CD14-positive monocyte (primary cell): ENCODE measurements at regions not wholly inside any gene's neighbourhood (a gene's known extent, or its start where the extent isn't known, plus 50 kb on each side); places are given as distances from the start of the nearest gene placed in this dataset.

ENCODE experiments used
- DNase-seq, 3 donors: peaks; one replicate each; pipeline ENCODE4 v3.0.0-alpha.2; 2011 to 2022
- H2AFZ ChIP-seq: 2 replicates; pipeline ENCODE4 v1.6.0; 2012; ENCODE audit warnings: mild to moderate bottlenecking, low read depth, low read length, inconsistent platforms; ENCODE audit not compliant: insufficient read depth, poor library complexity, severe bottlenecking
- H3K27ac ChIP-seq, 2 donors: 1 replicate in 1 of 2; 2 replicates in 1 of 2; pipeline ENCODE4 v1.5.1; 2012 to 2013; ENCODE audit warnings: low read length in 2 of 2, control low read depth in 1 of 2, inconsistent platforms in 1 of 2, low read depth in 1 of 2, mild to moderate bottlenecking in 1 of 2
- H3K27me3 ChIP-seq, 2 donors: one replicate each; pipeline versions ENCODE4 v1.6.0 to v1.6.1; 2011 to 2013; ENCODE audit warnings: low read length in 2 of 2; ENCODE audit not compliant: control insufficient read depth in 2 of 2, insufficient read depth in 2 of 2
- H3K36me3 ChIP-seq, 2 donors: replicated peaks in 1 of 2; 1 replicate in 1 of 2; 2 replicates in 1 of 2; pipeline versions ENCODE4 v1.5.1 to v1.6.1; 2012 to 2013; ENCODE audit warnings: low read length in 2 of 2, control low read depth in 1 of 2, inconsistent platforms in 1 of 2, mild to moderate bottlenecking in 1 of 2; ENCODE audit not compliant: insufficient read depth in 2 of 2, control insufficient read depth in 1 of 2
- H3K4me1 ChIP-seq, 2 donors: 1 replicate in 1 of 2; 2 replicates in 1 of 2; pipeline versions ENCODE4 v1.5.1 to v1.6.1; 2012 to 2013; ENCODE audit warnings: low read length in 2 of 2, control low read depth in 1 of 2, inconsistent platforms in 1 of 2, mild to moderate bottlenecking in 1 of 2, moderate library complexity in 1 of 2; ENCODE audit not compliant: insufficient read depth in 2 of 2, control insufficient read depth in 1 of 2
- H3K4me2 ChIP-seq: replicated peaks from 2 replicates; pipeline ENCODE3; 2012; ENCODE audit warnings: low read length, moderate library complexity, mild to moderate bottlenecking; ENCODE audit not compliant: poor library complexity, severe bottlenecking; ENCODE audit errors: extremely low read depth
- H3K4me3 ChIP-seq, 3 experiments: fragments of 200-600 bp in 1 of 3; sonication (generic) in 1 of 3; replicated peaks in 1 of 3; 1 replicate in 2 of 3; 2 replicates in 1 of 3; pipeline ENCODE4 v1.5.1; 2011 to 2013; ENCODE audit warnings: low read length in 3 of 3, mild to moderate bottlenecking in 3 of 3, control low read depth in 2 of 3, low read depth in 2 of 3, inconsistent platforms in 1 of 3, moderate library complexity in 1 of 3
- H3K79me2 ChIP-seq: 2 replicates; pipeline ENCODE4 v1.6.0; 2012; ENCODE audit warnings: mild to moderate bottlenecking, control low read depth, inconsistent platforms, low read length, moderate library complexity; ENCODE audit not compliant: insufficient read depth
- H3K9ac ChIP-seq: 2 replicates; pipeline ENCODE4 v1.6.0; 2017; ENCODE audit warnings: low read length, mild to moderate bottlenecking; ENCODE audit not compliant: insufficient read depth, poor library complexity, severe bottlenecking
- H3K9me3 ChIP-seq, 2 donors: replicated peaks in 1 of 2; 1 replicate in 1 of 2; 2 replicates in 1 of 2; pipeline versions ENCODE4 v1.5.1 to v1.6.1; 2012 to 2013; ENCODE audit warnings: low read length in 2 of 2, control low read depth in 1 of 2; ENCODE audit not compliant: control insufficient read depth in 1 of 2, insufficient read depth in 1 of 2
- H4K20me1 ChIP-seq: 2 replicates; pipeline ENCODE4 v1.6.0; 2012; ENCODE audit warnings: mild to moderate bottlenecking, low read length, control low read depth, moderate library complexity; ENCODE audit not compliant: insufficient read depth
- H3K27ac Mint-ChIP-seq, 7 donors: one replicate each; pipeline ENCODE4 v1.8.0; 2020; ENCODE audit warnings: mild to moderate bottlenecking in 7 of 7, mixed read lengths in 7 of 7, moderate library complexity in 6 of 7, inconsistent platforms in 2 of 7
- H3K27me3 Mint-ChIP-seq, 3 donors: one replicate each; pipeline ENCODE4 v1.8.0; 2021 to 2022; ENCODE audit warnings: low read depth in 3 of 3, mild to moderate bottlenecking in 3 of 3, mixed read lengths in 3 of 3, moderate library complexity in 3 of 3, inconsistent platforms in 1 of 3
- H3K36me3 Mint-ChIP-seq, 2 donors: one replicate each; pipeline ENCODE4 v1.8.0; 2020; ENCODE audit warnings: mixed read lengths in 2 of 2, inconsistent platforms in 1 of 2, mild to moderate bottlenecking in 1 of 2
- H3K4me1 Mint-ChIP-seq: one replicate; pipeline ENCODE4 v1.8.0; 2020; ENCODE audit warnings: mild to moderate bottlenecking, mixed read lengths
- H3K4me3 Mint-ChIP-seq, 2 donors: one replicate each; pipeline ENCODE4 v1.8.0; 2020; ENCODE audit warnings: mild to moderate bottlenecking in 2 of 2, mixed read lengths in 2 of 2, moderate library complexity in 1 of 2
- H3K9me3 Mint-ChIP-seq, 7 donors: one replicate each; pipeline ENCODE4 v1.8.0; 2020 to 2022; ENCODE audit warnings: mixed read lengths in 7 of 7, mild to moderate bottlenecking in 6 of 7, moderate library complexity in 6 of 7, inconsistent platforms in 2 of 7
- WGBS: methylation state at CpG from one replicate; pipeline ENCODE4 v1.1.5; 2013; ENCODE audit warnings: missing lambda C conversion rate; ENCODE audit not compliant: insufficient coverage; 5-methylcytosine and 5-hydroxymethylcytosine counted together
- intact Hi-C, 2 donors: fragments of 100-400 bp; cut with micrococcal nuclease; formaldehyde crosslinking; loops; one replicate each; pipeline versions ENCODE4 v1.15.0 to v1.15.1; 2023
- TF ChIP-seq, protein P1 (sequence below): fragments of 200-600 bp; IDR thresholded peaks from one replicate; pipeline ENCODE4 v1.8.0; 2022; ENCODE audit warnings: antibody characterized with exemption, mild to moderate bottlenecking

DNA sequence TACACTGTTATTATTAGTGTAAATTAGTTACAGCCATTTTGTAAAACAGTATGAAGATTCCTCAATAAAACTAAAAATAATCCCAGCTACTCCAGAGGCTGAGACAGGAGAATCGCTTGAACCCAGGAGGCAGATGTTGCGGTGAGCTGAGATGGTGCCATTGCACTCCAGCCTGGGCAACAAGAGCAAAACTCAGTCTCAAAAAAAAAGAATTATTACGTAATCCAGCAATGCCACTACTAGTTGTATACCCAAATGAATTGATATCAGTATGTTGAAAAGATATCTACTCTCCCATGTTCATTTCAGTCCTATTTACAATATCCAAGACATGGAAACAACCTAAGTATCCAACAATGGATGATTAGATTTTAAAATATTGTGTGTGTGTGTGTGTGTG is 313.6 kb downstream of the EPHA4 start:
- 100% methylated on average over 2 of the region's 3 CpGs for WGBS
- H3K4me1 Mint-ChIP-seq = no peaks in the 10 kb centered on the region

DNA sequence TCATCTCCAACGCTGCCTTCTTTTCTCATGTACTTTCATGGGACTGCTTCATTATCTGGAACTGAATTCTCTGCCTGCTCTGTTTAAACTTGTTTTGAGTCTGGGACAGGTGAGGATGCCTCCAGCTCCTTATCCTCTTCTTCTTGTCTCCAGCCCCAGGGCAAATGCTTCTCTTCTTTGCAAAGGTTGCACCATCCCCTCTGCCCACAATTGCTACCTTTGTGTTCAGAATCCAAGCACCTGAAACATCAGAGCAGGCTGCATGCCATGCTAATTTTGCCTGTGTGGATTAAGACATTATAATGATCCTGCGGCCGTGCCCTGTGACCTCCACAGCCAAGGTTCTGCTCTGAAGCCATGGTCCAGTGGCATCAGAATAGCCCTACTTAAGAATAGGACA is 309.5 kb downstream of the EPHA4 start:
- TF ChIP-seq, protein P1, sequence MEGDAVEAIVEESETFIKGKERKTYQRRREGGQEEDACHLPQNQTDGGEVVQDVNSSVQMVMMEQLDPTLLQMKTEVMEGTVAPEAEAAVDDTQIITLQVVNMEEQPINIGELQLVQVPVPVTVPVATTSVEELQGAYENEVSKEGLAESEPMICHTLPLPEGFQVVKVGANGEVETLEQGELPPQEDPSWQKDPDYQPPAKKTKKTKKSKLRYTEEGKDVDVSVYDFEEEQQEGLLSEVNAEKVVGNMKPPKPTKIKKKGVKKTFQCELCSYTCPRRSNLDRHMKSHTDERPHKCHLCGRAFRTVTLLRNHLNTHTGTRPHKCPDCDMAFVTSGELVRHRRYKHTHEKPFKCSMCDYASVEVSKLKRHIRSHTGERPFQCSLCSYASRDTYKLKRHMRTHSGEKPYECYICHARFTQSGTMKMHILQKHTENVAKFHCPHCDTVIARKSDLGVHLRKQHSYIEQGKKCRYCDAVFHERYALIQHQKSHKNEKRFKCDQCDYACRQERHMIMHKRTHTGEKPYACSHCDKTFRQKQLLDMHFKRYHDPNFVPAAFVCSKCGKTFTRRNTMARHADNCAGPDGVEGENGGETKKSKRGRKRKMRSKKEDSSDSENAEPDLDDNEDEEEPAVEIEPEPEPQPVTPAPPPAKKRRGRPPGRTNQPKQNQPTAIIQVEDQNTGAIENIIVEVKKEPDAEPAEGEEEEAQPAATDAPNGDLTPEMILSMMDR = no peak
- Histone ChIP-seq H3K4me1 (no peaks in the 10 kb centered on the region), H3K27ac (no peak overlapping the region), H3K79me2 (no peaks in the 10 kb centered on the region), H3K9ac (no peak overlapping the region), H3K27me3 (no peaks in the 10 kb centered on the region), H3K4me2 (no peak overlapping the region), H4K20me1 (no peaks in the 10 kb centered on the region), H3K9me3 (no peaks in the 10 kb centered on the region), H2AFZ (no peak overlapping the region), H3K36me3 (no peaks in the 10 kb centered on the region), H3K4me3 (no peak overlapping the region)
- peaks cover 0 to 2% (median 0%) of the 10 kb centered on the region in 7 donors for H3K9me3 Mint-ChIP-seq
- no peak overlapping the region for H3K4me3 Mint-ChIP-seq
- H3K4me1 Mint-ChIP-seq = no peaks in the 10 kb centered on the region
- peaks cover 0 to 2% (median 0%) of the 10 kb centered on the region in 3 donors for H3K27me3 Mint-ChIP-seq
- WGBS = 85% methylated on average over 2 of the region's 3 CpGs
- no peak overlapping the region for H3K27ac Mint-ChIP-seq
- DNase-seq = no peak
- no peaks in the 10 kb centered on the region for H3K36me3 Mint-ChIP-seq
- intact Hi-C loops = no loop called here

More for the DNA sequence above, 313.6 kb downstream of the EPHA4 start:
- Histone ChIP-seq H3K4me1 (no peaks in the 10 kb centered on the region), H3K79me2 (no peaks in the 10 kb centered on the region), H3K27ac (no peak overlapping the region), H3K27me3 (no peaks in the 10 kb centered on the region), H2AFZ (no peak overlapping the region), H3K9me3 (no peaks in the 10 kb centered on the region), H3K4me2 (no peak overlapping the region), H4K20me1 (no peaks in the 10 kb centered on the region), H3K4me3 (no peak overlapping the region), H3K9ac (no peak overlapping the region), H3K36me3 (no peaks in the 10 kb centered on the region)
- Mint-ChIP-seq H3K4me3 (no peak overlapping the region), H3K36me3 (no peaks in the 10 kb centered on the region), H3K9me3 (peaks cover 0 to 3% (median 2%) of the 10 kb centered on the region in 7 donors), H3K27ac (no peak overlapping the region), H3K27me3 (peaks cover 0 to 2% (median under 1%) of the 10 kb centered on the region in 3 donors)
- no peak for DNase-seq
- intact Hi-C loops = no loop called here
- TF ChIP-seq, protein P1 = no peak
